ENCODE measurements at regions not wholly inside any gene's neighbourhood (a gene's known extent, or its start where the extent isn't known, plus 50 kb on each side); places are given as distances from the start of the nearest gene placed in this dataset.
"Not testable (repeated sequence)": the region's sequence is repeated elsewhere in the genome, so short reads cannot be mapped to it uniquely, and the experiment has no call there.

DNA sequence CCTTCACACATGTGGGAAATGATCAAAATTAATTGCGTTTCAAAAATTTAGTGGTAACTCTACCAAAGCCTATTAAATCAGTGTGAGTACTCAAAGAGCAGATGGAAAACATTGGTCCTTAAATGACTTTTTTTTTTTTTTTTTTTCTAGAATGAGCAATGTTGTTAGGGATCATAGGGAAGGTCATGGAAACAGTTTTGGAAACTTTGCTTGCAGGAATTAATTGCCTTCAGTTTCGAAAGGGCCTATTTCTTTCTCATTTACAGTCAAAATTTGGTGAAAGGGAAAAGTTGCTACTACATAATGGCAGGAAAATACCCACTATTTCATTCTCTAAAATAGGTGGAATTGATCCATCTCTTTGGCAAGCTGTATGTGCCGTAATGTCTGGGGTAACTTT lies 160.9 kb downstream of the RTL9 start:
- no peak for DNase-seq

- DNase-seq = no peak
Observed at GRCh38 chrX:110519906-110520452, 161.3 kb downstream of the RTL9 start.

GRCh38 chrX:110520652-110521051 lies 162.0 kb downstream of the RTL9 start:
- not testable (repeated sequence) for DNase-seq

DNA sequence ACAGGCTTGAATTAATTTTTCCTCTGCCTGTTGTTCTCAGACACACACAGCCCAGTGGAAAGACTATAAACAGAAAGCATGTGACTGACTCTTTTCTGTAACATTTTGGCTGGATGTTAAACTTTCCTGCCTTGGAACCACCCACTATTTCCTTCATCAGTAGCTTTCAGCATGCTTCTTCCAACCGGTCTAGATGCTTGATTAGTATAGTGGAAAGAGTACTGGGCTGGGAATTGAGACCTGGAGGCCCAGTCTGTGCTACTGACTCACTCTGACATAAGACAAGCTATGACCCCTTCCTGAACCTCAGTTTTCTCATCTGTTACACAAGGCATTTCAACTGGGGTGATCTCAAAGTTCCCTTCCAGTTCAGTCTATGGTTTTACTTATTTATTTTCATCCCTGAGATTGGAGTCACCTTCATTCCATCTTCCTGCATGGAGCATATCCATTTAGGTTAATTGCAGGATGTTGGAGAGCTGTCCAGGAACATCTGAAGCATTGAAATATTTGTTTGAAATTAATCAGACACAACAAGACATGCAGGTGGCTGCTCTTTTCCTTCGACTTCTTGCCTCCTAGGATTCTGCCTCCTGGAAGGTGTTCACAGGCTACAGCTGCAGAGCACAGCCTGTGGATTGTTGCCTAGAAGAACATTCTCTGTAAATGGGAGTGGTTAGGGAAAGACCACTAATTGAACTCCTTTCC lies 173.4 kb downstream of the RTL9 start:
- no peak for DNase-seq

DNA sequence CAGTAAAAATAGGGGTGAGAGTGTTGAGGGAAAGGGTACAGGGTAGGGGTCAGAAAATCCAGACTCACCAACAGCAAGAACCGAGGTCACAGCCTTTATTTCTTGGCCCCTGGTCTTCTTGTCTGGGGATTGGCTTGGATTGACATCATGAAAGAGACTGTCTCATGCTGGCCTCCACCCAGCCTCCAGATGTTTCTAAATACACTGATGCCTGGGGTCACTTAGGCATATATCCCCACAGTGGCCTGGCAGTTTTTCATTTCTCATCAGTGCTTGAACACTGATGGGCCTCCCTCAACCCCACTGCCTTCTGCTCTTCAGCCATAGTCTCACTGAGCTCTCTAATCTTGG lies 173.9 kb downstream of the RTL9 start:
- no peak for DNase-seq

DNA sequence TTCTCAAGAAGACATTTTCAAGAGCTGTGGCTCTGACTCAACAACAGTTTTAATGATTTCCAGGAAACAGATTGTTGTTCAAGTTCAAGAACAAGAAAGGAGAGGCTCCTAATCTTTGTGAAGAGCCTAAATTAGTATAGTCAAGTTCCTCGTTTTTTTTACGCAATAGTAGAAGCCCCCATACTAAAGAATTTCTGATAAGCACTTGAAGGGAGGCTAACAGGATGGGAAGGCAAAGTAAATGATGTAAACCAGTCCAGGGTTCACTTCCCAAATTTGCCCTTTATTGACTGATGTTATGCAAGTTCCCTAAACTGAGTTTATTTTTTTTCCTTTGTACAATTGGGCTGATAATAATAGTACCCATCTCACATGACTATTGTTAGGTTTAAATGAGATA lies 178.2 kb downstream of the RTL9 start:
- no peak for DNase-seq

DNA sequence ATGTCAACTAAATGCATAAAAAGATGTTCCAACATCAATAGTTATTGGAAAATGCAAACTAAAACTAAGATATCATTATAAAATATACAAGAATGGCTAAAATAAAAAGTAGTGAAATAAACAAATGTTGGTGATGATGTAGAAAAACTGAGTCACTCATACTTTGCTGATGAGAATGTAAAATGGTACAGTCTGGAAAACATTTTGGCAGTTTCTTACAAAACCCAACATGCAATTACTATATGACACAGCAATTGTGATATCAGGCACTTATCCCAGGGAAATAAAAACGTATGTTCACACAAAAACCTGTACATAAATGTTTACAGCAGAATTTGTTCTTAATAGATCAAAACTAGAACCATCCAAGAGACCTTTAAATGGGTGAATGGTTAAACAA lies 182.6 kb downstream of the RTL9 start:
- no peak for DNase-seq

DNA sequence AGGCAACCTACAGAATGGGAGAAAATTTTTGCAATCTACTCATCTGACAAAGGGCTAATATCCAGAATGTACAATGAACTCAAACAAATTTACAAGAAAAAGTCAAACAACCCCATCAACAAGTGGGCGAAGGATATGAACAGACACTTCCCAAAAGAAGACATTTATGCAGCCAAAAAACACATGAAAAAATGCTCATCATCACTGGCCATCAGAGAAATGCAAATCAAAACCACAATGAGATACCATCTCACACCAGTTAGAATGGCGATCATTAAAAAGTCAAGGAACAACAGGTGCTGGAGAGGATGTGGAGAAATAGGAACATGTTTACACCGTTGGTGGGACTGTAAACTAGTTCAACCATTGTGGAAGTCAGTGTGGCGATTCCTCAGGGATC lies 192.2 kb downstream of the RTL9 start:
- not testable (repeated sequence) for DNase-seq

DNA sequence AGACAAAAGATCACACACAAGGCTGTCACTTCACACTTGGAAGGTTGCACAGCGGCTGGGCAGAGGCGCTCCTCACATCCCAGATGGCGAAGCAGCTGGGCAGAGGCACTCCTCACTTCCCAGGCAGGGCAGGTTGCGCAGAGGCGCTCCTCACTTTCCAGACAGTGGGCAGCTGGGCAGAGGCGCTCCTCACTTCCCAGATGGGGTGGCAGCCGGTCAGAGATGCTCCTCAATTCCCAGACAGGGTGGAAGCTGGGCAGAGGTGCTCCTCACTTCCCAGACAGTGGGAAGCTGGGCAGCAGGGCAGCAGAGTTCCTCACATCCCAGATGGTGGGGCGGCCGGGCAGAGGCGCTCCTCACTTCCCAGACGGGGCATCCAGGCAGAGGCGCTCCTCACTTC lies 199.2 kb downstream of the RTL9 start:
- no peak for DNase-seq

DNA sequence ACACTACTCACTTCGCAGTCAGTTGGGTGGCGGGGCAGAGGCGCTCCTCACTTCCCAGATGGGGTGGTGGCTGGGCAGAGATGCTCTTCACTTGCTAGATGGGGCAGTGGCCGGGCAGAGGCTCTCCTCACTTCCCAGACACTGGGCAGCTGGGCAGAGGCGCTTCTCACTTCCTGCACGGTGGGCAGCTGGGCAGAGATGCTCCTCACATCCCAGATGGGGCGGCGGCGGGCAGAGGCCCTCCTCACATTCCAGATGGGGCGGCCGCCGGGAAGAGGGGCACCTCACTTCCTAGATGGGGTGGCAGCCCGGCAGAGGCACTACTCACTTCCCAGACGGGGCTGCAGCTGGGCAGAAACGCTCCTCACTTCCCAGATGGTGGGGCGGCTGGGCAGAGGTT lies 199.8 kb downstream of the RTL9 start:
- DNase-seq = no peak

GRCh38 chrX:110561034-110561433 lies 202.4 kb downstream of the RTL9 start:
- DNase-seq = peak; percentile 7

DNA sequence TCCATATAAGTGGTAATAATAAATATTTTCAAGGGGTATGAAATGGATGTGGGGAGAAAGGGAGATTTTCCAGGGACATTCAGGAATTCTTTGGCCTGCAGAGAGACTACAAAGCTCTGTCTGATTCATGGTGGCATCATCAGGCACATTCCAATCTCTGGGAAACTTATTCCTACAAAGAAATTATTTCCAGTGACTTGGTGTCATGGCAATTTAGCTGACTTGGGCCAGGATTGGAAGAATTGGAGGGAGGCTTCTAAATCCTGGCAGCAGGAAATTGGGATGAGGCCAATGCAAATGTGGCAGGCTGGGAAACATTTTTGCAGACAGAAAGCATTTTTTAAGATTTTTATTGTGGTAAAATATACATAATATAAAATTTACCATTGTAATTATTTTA lies 204.6 kb downstream of the RTL9 start:
- DNase-seq = no peak

DNA sequence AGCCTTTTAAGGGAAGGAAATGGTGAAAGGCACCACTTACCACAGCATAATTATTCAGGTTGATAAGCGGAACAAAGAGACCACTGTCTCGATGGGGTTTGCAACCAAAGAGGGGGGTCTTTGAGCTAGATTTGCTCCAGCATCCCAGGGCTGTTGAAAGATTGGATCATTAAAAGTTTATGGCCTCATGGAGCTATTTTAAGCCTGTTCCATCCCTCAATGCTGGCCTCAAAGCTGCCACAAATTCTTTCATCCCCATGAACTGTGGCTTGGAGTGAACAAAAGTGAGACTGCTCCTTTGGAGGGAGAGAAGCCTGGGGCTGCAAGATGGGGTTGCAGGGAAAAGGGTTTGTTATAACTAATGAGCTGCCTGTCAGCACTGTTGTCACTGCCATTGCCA lies 209.8 kb downstream of the RTL9 start:
- no peak for DNase-seq

- DNase-seq = peak; percentile 41
Observed at GRCh38 chrX:110569506-110569905, 210.9 kb downstream of the RTL9 start.

DNA sequence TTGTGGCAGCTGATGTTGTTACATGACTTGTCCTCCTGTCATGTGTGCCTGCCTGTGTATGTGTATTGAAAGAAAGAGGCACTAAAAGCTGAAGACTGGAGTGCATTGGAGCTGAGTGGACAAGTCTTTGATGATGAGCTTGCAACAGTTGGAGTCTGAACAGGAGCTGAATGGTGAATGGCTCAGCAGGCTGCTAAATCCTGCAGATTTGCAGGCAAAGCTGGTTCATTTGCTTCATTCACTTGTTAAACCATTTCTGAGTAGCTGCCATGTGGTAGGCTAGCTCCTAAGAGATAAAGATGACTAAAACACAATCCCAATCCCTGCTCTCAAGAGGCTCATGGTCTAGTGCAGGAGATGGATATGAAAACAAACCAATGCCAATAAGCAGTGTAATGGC lies 217.3 kb downstream of the CHRDL1 start:
- no peak for DNase-seq

DNA sequence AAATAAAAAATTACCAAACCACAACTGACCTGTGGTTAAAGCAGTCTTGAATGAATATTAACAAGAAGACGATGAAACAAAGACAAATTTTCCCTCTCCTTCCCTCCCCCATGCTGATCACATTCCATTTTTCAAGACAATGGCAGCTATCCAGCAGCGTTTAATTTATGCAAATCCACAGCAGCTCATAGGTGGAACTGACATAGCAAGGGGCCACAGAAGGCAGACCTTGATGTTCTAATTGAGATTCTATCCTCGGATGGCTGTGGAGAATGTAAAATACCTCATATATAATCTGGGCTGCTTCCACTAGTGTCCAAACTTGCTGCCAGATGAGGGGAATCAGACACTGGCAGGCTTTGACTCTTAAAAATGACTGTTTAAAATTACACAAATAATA lies 211.5 kb downstream of the CHRDL1 start:
- peak; percentile 6 for DNase-seq

- DNase-seq = peak; percentile 17
Observed at GRCh38 chrX:110588164-110588563, 207.5 kb downstream of the CHRDL1 start.

DNA sequence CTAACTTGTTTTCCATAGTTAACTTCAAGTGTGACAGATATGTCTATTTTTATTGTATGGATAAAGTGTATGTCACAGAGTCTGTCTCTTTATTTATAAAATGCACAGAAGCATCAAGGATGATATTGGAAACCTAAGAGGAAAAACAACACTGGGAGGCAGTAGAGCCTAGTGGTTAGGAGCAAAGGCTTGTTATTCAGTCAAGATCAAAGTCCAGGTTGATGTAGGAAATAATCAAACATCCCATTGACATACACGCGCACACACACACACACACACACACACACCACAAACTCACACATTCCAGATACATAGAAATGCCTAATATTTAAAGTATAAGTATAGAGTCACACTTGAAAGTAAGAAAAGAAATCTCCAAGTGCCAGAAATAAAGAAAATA lies 206.8 kb downstream of the CHRDL1 start:
- no peak for DNase-seq

GRCh38 chrX:110600745-110601310 lies 194.8 kb downstream of the CHRDL1 start:
- peak; percentile 94 for DNase-seq

- no peak for DNase-seq
Observed at GRCh38 chrX:110614596-110614995, 181.0 kb downstream of the CHRDL1 start.

Measured in NCI-H82 (cell line).